HepG2 (cell line): ENCODE measurements at regions not wholly inside any gene's neighbourhood (a gene's known extent, or its start where the extent isn't known, plus 50 kb on each side); places are given as distances from the start of the nearest gene placed in this dataset.

Source experiments
- POLR2A ChIP-seq, 2 experiments: IDR thresholded peaks; 2 replicates each; pipeline ENCODE4 v1.6.1; 2011; ENCODE audit warnings: low read depth in 2 of 2, low read length in 2 of 2, mild to moderate bottlenecking in 1 of 2, moderate library complexity in 1 of 2; ENCODE audit not compliant: insufficient read depth in 1 of 2
- TF ChIP-seq, protein P1 (sequence below): sonication (generic); formaldehyde crosslinking; IDR thresholded peaks from 2 replicates; pipeline ENCODE4 v1.5.0; 2020; ENCODE audit warnings: mild to moderate bottlenecking, missing genetic modification reagents

DNA sequence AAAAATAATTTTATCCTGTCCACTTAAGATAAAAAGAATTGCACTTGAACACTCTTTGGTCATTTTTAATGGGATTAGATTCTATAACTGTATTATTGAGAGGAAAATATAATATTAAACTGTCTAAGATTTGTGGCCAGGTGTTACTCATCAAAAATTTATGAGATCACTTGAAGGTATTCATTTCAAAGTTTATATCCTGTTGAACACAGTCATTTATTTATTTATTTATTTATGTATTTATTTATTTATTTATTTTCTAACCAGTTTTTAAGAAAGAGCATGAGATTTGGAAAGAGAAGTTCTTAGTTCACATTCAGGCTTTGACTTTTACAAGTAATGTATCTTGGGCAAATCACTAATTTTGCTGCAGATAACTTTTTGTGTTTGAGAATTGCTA, 692.7 kb downstream of the LTN1 start:
- TF ChIP-seq, protein P1, sequence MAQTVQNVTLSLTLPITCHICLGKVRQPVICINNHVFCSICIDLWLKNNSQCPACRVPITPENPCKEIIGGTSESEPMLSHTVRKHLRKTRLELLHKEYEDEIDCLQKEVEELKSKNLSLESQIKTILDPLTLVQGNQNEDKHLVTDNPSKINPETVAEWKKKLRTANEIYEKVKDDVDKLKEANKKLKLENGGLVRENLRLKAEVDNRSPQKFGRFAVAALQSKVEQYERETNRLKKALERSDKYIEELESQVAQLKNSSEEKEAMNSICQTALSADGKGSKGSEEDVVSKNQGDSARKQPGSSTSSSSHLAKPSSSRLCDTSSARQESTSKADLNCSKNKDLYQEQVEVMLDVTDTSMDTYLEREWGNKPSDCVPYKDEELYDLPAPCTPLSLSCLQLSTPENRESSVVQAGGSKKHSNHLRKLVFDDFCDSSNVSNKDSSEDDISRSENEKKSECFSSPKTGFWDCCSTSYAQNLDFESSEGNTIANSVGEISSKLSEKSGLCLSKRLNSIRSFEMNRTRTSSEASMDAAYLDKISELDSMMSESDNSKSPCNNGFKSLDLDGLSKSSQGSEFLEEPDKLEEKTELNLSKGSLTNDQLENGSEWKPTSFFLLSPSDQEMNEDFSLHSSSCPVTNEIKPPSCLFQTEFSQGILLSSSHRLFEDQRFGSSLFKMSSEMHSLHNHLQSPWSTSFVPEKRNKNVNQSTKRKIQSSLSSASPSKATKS: no peak
- no peak for TF ChIP-seq POLR2A (IDR thresholded peaks at IDR 0.05; ENCODE audit: insufficient read depth in 1 of 2, low read depth in 2 of 2, low read length in 2 of 2)
